NCI-H1048 (cell line): ENCODE measurements at regions not wholly inside any gene's neighbourhood (a gene's known extent, or its start where the extent isn't known, plus 50 kb on each side); places are given as distances from the start of the nearest gene placed in this dataset.
"Not testable (repeated sequence)": the region's sequence is repeated elsewhere in the genome, so short reads cannot be mapped to it uniquely, and the experiment has no call there.

Experiments
- DNase-seq: peaks from one replicate; lab custom pipeline; 2025; lab: John Stamatoyannopoulos, UW

GRCh38 chr7:46292741-46293140, 371.7 kb upstream of the IGFBP3 start:
- no peak for DNase-seq

GRCh38 chr7:46291601-46292150, 370.6 kb upstream of the IGFBP3 start:
- DNase-seq = no peak

DNA sequence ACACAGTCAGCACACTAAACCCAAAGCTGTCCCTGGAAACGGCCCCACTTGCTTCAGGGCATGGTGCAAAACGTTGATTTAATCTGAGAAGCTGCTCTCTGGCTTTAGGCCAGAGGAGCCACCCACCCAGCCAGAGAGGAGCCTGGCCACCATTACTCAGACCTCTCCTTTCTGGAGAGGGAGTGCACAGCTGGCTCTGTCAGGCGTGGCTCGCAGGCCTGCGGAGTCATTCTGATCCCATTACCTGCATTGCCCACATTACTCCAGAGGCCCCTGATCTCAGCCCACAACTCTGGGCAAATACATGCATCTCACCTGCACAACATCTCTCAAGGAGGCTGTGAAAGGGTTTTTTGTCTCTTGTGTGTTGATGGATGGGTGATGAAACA, 370.0 kb upstream of the IGFBP3 start:
- DNase-seq = no peak

DNA sequence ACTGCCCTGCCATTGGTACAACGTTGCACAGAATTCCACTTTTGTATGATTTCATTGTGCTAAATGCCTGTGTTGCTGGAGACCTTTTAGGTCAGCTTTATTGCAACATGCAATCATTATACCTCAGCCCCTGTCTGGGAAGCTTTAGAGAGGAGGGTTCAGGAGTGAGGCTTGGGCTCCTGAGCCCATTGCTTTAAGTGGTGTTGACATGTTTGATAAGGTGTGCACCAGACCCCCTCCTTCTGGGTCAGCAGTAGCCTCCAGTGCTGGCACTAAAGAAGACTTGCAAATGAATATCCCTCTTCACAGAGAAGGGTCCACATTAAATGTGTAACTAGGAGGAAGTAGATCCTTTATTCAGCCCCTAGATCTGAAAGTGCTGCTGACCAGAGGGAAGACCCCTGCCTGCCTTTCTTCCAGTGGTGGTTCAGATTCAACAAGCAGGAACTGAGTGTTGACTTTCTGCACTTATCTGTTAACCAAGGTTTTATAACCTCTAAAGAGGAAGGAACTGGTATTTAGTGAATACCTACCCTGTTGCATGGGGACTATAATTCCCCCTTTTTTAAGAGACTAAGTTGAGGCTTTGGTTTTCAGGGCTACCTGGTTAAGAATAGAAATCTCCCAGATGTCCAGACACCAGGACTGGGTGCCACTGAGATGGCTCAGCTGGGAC, 369.4 kb upstream of the IGFBP3 start:
- DNase-seq = no peak

- DNase-seq = no peak
These were observed 367.8 kb upstream of the IGFBP3 start for GRCh38 chr7:46288861-46289260.

DNA sequence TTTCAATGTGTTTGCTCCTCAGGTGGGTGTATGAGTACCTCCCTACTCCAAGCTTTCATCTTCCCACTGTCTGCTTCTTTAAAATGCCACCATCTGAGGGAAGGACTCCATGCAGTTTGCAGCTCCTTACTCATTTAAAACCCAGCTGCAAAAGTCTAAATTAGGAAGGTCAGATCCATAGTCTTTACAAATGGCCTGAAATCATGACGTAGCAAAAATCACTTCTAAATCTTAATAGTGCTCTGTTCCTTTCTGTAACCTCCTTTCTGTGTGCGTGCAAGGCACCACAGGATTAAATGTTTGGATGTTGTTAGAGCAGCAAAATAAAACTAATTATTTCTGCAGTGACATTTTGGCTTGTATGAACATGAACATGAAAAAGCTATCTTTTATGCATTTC, 366.9 kb upstream of the IGFBP3 start:
- no peak for DNase-seq

- DNase-seq = no peak
These were observed 365.9 kb upstream of the IGFBP3 start for GRCh38 chr7:46286957-46287356.

GRCh38 chr7:46286356-46286755, 365.3 kb upstream of the IGFBP3 start:
- no peak for DNase-seq

GRCh38 chr7:46285878-46286277, 364.8 kb upstream of the IGFBP3 start:
- no peak for DNase-seq

GRCh38 chr7:46283852-46284251, 362.8 kb upstream of the IGFBP3 start:
- no peak for DNase-seq

- no peak for DNase-seq
These were observed 361.1 kb upstream of the IGFBP3 start for GRCh38 chr7:46282155-46282554.

DNA sequence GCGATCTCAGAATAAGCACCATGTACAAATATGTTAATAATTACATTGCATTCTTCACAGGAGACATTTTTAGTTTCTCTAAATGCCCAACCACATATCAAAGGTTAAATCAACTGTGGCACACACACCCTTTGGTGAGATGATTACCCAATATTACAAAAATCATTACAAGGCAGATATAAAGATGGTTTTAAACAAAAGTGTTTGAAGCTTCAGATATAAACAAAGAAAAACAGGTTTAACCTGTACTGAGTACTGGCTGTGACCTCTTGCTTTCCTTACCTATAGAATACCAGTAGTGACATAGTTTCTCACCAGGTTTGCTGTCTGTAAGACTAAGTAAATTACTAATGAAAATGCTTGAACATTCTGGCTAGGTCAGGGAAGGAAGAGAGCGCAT, 360.0 kb upstream of the IGFBP3 start:
- no peak for DNase-seq

GRCh38 chr7:46279290-46279689, 358.2 kb upstream of the IGFBP3 start:
- no peak for DNase-seq

GRCh38 chr7:46264646-46265045, 343.6 kb upstream of the IGFBP3 start:
- DNase-seq = no peak

GRCh38 chr7:46261638-46262037, 340.6 kb upstream of the IGFBP3 start:
- not testable (repeated sequence) for DNase-seq

DNA sequence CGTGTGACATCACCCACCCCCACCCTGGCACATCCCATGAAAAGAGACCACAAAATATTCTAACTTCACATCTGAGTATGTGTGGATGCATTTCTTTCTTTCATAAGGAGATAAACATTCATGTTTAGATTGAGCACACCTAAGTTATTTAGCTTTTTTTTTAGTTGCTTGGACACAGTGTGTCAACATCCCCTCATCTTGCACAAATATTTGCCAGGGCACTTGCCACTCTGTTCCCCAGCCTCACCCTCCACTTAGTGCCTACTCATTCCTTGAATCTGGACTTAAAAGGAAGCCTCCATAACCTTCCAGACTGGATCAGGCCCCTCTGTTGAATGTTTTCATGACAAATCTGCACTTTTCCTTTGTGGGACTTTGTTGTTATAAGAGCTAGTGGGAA, 338.9 kb upstream of the IGFBP3 start:
- DNase-seq = no peak

GRCh38 chr7:46257761-46258448, 336.8 kb upstream of the IGFBP3 start:
- DNase-seq = no peak

DNA sequence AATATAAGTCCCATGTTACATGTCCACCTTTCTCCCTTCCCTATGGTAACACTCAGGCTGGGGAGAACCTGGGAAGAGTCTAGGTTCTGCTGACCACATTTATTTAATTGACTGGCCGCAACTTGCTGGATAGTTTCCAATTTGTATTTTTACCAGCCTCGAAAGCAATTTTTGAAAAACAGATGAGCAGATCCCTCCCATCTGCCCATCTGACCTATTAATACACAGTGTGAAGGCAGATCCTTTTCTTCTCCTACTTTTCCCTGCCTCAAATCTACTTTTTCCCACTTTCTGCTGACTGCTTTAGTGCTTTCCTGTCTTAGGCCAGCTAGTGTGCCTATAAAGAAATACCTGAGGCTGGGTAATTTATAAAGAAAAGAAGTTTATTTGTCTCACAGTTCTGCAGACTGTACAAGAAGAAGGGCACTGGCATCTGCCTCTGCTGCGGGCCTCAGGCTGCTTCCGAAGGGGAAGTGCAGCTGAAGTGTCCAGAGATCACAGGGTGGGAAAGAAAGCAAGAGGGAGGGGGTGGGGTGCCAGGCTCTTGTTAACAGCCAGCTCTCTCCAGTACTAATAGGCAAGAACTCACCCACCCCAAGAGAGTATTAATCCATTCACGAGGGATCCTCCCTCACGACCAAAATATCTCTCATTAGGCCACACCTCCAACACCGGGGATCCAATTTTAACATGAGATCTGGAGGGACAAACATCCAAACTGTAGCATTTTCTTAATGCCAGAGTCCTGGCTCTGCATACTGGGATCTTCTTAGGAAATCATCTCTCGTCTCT, 336.0 kb upstream of the IGFBP3 start:
- no peak for DNase-seq

- DNase-seq = no peak
These were observed 332.4 kb upstream of the IGFBP3 start for GRCh38 chr7:46253520-46253919.

- no peak for DNase-seq
These were observed 326.6 kb upstream of the IGFBP3 start for GRCh38 chr7:46247664-46248063.

DNA sequence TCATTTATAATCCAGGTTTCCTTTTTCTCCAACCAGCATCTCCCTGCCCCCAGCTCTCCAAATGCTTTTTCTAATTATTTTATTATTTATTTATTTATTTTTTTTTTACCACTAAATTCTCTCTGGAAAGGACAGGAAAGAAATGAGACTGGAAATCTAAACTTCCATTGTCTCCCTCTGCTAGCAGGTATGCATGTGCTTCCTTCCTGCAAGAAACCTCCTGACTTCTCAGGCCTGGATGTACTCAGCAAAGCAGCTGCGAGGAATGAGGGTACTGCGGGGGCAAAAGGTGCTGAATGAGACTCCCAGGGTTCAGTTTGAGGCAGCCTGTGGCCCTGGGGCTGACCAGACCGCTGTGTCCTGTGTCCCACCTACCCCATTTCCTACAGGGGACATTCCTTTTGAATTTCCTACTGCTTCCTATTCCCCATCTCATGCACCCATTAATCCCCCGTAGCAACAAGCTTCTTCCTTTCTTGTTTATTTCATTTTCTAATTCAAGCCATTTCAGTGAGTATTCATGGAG, 324.6 kb upstream of the IGFBP3 start:
- DNase-seq = no peak

GRCh38 chr7:46244757-46245156, 323.7 kb upstream of the IGFBP3 start:
- DNase-seq = no peak

GRCh38 chr7:46243406-46243805, 322.3 kb upstream of the IGFBP3 start:
- no peak for DNase-seq
